SU-DHL-6 (cell line): ENCODE measurements at regions not wholly inside any gene's neighbourhood (a gene's known extent, or its start where the extent isn't known, plus 50 kb on each side); places are given as distances from the start of the nearest gene placed in this dataset.

Experiments used
- H2AFZ ChIP-seq: fragments of 200-600 bp; sonication (generic); 2 replicates; pipeline ENCODE4 v1.6.1; 2014; ENCODE audit warnings: low read depth, mild to moderate bottlenecking, moderate library complexity, mixed read lengths, antibody characterized with exemption, low read length; ENCODE audit not compliant: severe bottlenecking
- H3F3A ChIP-seq: fragments of 200-600 bp; shearing (Covaris generic); 2 replicates; pipeline ENCODE4 v1.6.0; 2016; ENCODE audit warnings: antibody characterized with exemption, mild to moderate bottlenecking; ENCODE audit not compliant: insufficient read depth
- H3K27ac ChIP-seq: fragments of 200-600 bp; sonication (generic); 2 replicates; pipeline ENCODE4 v1.5.1; 2016; ENCODE audit warnings: low read depth, mild to moderate bottlenecking, low read length, moderate library complexity, mixed read lengths
- H3K27me3 ChIP-seq: fragments of 200-600 bp; sonication (generic), shearing (Covaris generic); 2 replicates; pipeline ENCODE4 v1.6.0; 2014; ENCODE audit warnings: mild to moderate bottlenecking, low read length
- H3K36me3 ChIP-seq: fragments of 200-600 bp; sonication (generic); 2 replicates; pipeline ENCODE4 v1.6.1; 2014; ENCODE audit warnings: mild to moderate bottlenecking, low read length, mixed read lengths
- H3K4me2 ChIP-seq: fragments of 300-600, 200-600 bp; shearing (Covaris generic), sonication (generic); 2 replicates; pipeline ENCODE4 v1.6.0; 2014; ENCODE audit warnings: low read length, low read depth, mild to moderate bottlenecking; ENCODE audit not compliant: poor library complexity, severe bottlenecking
- H3K4me3 ChIP-seq: fragments of 200-600 bp; sonication (generic); 2 replicates; pipeline ENCODE4 v1.5.1; 2014; ENCODE audit warnings: antibody characterized with exemption, low read length, mild to moderate bottlenecking, mixed read lengths; ENCODE audit not compliant: insufficient read depth, poor library complexity, severe bottlenecking
- H3K79me2 ChIP-seq: fragments of 200-600 bp; sonication (generic); 2 replicates; pipeline ENCODE4 v1.6.1; 2014; ENCODE audit warnings: mild to moderate bottlenecking, low read length, moderate library complexity; ENCODE audit not compliant: insufficient read depth
- H3K9ac ChIP-seq: fragments of 200-600 bp; sonication (generic); 2 replicates; pipeline ENCODE4 v1.7.0; 2014; ENCODE audit warnings: mild to moderate bottlenecking, low read length
- H3K9me2 ChIP-seq: fragments of 200-600 bp; sonication (generic); replicated peaks from 2 replicates; pipeline ENCODE4 v1.6.1; 2014; ENCODE audit warnings: low read length; ENCODE audit not compliant: insufficient read depth
- H3K9me3 ChIP-seq: fragments of 200-600 bp; sonication (generic); 2 replicates; pipeline ENCODE4 v1.6.1; 2014; ENCODE audit warnings: low read length, mixed read lengths; ENCODE audit not compliant: insufficient read depth
- H4K20me1 ChIP-seq: fragments of 200-600 bp; sonication (generic); 2 replicates; pipeline ENCODE4 v1.6.1; 2014; ENCODE audit warnings: low read depth, mild to moderate bottlenecking, antibody characterized with exemption, low read length, moderate library complexity, mixed read lengths
- CTCF ChIP-seq: fragments of 200-600 bp; sonication (generic); IDR thresholded peaks from one replicate; pipeline ENCODE4 v1.5.1; 2017; ENCODE audit warnings: antibody characterized with exemption, mild to moderate bottlenecking, low read length, moderate library complexity; ENCODE audit not compliant: insufficient read depth, poor library complexity, severe bottlenecking
- EZH2phosphoT487 ChIP-seq: fragments of 200-600 bp; sonication (generic), shearing (Covaris generic); conservative IDR thresholded peaks from 2 replicates; pipeline ENCODE4 v1.6.1; 2018; ENCODE audit warnings: mild to moderate bottlenecking, antibody characterized with exemption, low read length, moderate library complexity, mixed read lengths

DNA sequence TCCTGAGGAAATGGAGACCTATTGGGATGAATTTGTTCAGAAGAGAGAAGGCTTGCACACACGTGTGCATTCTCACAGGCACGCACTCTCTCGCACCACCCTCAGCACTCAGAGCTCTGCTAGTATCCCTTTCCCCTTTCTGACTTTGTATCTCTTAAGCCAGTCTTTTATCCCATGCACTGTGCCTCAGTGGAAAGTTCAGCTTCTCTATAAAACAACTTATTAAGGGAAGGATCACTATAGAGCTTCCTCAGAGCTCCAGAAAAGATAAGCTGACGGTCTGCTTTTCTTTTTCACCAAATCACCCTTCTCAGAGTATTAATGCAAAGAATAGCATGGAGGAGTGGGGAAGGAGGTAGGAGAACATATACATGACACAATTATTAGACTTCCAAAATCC lies 207.8 kb downstream of the ENC1 start:
- H4K20me1 ChIP-seq = no peaks in the 10 kb centered on the region
- no peak overlapping the region for H3K4me3 ChIP-seq
- H3K9me3 ChIP-seq = no peaks in the 10 kb centered on the region
- H3K9me2 ChIP-seq = no peaks in the 10 kb centered on the region
- H3K79me2 ChIP-seq = no peaks in the 10 kb centered on the region
- no peak overlapping the region for H3K27ac ChIP-seq
- no peaks in the 10 kb centered on the region for H3K36me3 ChIP-seq
- no peaks in the 10 kb centered on the region for H3F3A ChIP-seq
- H3K27me3 ChIP-seq = no peaks in the 10 kb centered on the region
- H3K4me2 ChIP-seq = no peak overlapping the region
- TF ChIP-seq EZH2phosphoT487 (no peak), CTCF (no peak)
- no peak overlapping the region for H2AFZ ChIP-seq
- H3K9ac ChIP-seq = no peak overlapping the region

DNA sequence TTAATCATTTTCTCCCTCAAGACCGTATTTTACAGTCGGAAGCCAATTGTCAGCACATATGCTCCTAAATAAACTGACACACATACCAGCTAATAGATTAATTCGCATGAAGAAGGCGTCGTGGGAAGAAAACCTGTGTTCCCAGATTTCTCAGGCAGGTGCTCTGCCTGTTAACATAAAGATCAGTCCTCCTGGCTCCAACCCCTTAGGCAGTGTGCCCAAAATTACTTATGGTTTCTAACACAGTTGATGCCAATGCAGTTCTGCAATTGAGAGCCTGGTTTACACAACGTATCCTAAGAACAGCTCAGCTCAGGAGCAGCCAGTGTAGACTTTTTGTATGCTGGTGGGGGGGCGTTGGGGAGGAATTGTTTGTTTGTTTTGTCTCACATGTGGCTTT lies 208.3 kb downstream of the ENC1 start:
- no peak overlapping the region for H2AFZ ChIP-seq
- no peak overlapping the region for H3K4me2 ChIP-seq
- TF ChIP-seq EZH2phosphoT487 (no peak), CTCF (no peak)
- no peak overlapping the region for H3K4me3 ChIP-seq
- no peaks in the 10 kb centered on the region for H3K27me3 ChIP-seq
- no peaks in the 10 kb centered on the region for H3K9me2 ChIP-seq
- no peaks in the 10 kb centered on the region for H4K20me1 ChIP-seq
- H3F3A ChIP-seq = no peaks in the 10 kb centered on the region
- H3K36me3 ChIP-seq = no peaks in the 10 kb centered on the region
- H3K9ac ChIP-seq = no peak overlapping the region
- no peaks in the 10 kb centered on the region for H3K79me2 ChIP-seq
- H3K27ac ChIP-seq = no peak overlapping the region
- H3K9me3 ChIP-seq = no peaks in the 10 kb centered on the region

GRCh38 chr5:74431290-74431669 lies 209.2 kb downstream of the ENC1 start:
- Histone ChIP-seq H3K4me3 (no peak overlapping the region), H3K4me2 (no peak overlapping the region), H3K9me3 (no peaks in the 10 kb centered on the region), H3K27me3 (no peaks in the 10 kb centered on the region), H3K9ac (no peak overlapping the region), H3K79me2 (no peaks in the 10 kb centered on the region), H4K20me1 (no peaks in the 10 kb centered on the region), H3K27ac (no peak overlapping the region), H3K9me2 (no peaks in the 10 kb centered on the region), H2AFZ (no peak overlapping the region), H3F3A (no peaks in the 10 kb centered on the region), H3K36me3 (no peaks in the 10 kb centered on the region)
- TF ChIP-seq EZH2phosphoT487 (no peak), CTCF (no peak)
